Hepatocyte (in vitro differentiated cells): ENCODE measurements at regions not wholly inside any gene's neighbourhood (a gene's known extent, or its start where the extent isn't known, plus 50 kb on each side); places are given as distances from the start of the nearest gene placed in this dataset.

Source experiments
- EZH2 ChIP-seq: fragments of 200-600 bp; sonication (generic); IDR thresholded peaks from 2 replicates; pipeline ENCODE4 v1.6.1; 2016; ENCODE audit warnings: antibody characterized with exemption, mild to moderate bottlenecking, borderline replicate concordance
- TF ChIP-seq, protein P1 (sequence below): fragments of 200-600 bp; sonication (generic); IDR thresholded peaks from 2 replicates; pipeline ENCODE4 v1.5.1; 2016; ENCODE audit warnings: antibody characterized with exemption, mild to moderate bottlenecking; ENCODE audit not compliant: poor library complexity

DNA sequence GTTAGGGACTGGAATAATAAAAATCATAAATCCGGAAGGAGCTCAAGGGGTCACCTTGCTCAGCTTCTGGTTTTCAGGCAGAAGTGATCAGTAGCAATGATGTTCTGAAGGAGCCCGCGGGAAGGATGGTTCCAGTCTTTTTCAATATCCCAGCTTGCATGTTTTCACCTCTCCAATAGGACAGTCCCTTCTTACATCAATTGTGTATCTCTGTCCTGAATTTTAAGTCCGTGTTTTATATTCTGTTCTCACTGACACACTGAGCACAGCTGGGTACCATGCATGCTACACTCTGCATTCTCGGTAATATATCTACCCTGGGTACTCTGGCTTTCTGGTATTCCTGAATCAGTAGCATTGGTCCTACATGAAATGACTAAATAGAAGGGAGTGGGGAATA, 55.2 kb upstream of the SLC35B4 start:
- TF ChIP-seq, protein P1, sequence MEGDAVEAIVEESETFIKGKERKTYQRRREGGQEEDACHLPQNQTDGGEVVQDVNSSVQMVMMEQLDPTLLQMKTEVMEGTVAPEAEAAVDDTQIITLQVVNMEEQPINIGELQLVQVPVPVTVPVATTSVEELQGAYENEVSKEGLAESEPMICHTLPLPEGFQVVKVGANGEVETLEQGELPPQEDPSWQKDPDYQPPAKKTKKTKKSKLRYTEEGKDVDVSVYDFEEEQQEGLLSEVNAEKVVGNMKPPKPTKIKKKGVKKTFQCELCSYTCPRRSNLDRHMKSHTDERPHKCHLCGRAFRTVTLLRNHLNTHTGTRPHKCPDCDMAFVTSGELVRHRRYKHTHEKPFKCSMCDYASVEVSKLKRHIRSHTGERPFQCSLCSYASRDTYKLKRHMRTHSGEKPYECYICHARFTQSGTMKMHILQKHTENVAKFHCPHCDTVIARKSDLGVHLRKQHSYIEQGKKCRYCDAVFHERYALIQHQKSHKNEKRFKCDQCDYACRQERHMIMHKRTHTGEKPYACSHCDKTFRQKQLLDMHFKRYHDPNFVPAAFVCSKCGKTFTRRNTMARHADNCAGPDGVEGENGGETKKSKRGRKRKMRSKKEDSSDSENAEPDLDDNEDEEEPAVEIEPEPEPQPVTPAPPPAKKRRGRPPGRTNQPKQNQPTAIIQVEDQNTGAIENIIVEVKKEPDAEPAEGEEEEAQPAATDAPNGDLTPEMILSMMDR = no peak
- no peak for TF ChIP-seq EZH2
